ENCODE measurements at regions not wholly inside any gene's neighbourhood (a gene's known extent, or its start where the extent isn't known, plus 50 kb on each side); places are given as distances from the start of the nearest gene placed in this dataset.
"Not testable (repeated sequence)": the region's sequence is repeated elsewhere in the genome, so short reads cannot be mapped to it uniquely, and the experiment has no call there.

- DNase-seq (ENCODE audit: low spot score) = no peak
Observed at GRCh38 chr3:170705131-170705530, 119.3 kb upstream of the SLC7A14 start.

- no peak for DNase-seq (ENCODE audit: low spot score)
Observed at GRCh38 chr3:170703121-170703588, 117.3 kb upstream of the SLC7A14 start.

- DNase-seq (ENCODE audit: low spot score) = no peak
Observed at GRCh38 chr3:170701696-170702678, 116.1 kb upstream of the SLC7A14 start.

GRCh38 chr3:170700054-170700404 is 114.2 kb upstream of the SLC7A14 start:
- no peak for DNase-seq (ENCODE audit: low spot score)

- no peak for DNase-seq (ENCODE audit: low spot score)
Observed at GRCh38 chr3:170699158-170700053, 113.5 kb upstream of the SLC7A14 start.

- no peak for DNase-seq (ENCODE audit: low spot score)
Observed at GRCh38 chr3:170697908-170698307, 112.0 kb upstream of the SLC7A14 start.

- DNase-seq (ENCODE audit: low spot score) = no peak
Observed at GRCh38 chr3:170697131-170697530, 111.3 kb upstream of the SLC7A14 start.

GRCh38 chr3:170695486-170696064 is 109.7 kb upstream of the SLC7A14 start:
- DNase-seq (ENCODE audit: low spot score) = no peak

GRCh38 chr3:170692720-170693119 is 106.8 kb upstream of the SLC7A14 start:
- DNase-seq (ENCODE audit: low spot score) = no peak

- DNase-seq (ENCODE audit: low spot score) = no peak
Observed at GRCh38 chr3:170690661-170690981, 104.7 kb upstream of the SLC7A14 start.

- DNase-seq (ENCODE audit: low spot score) = peak; percentile 53
Observed at GRCh38 chr3:170689893-170690660, 104.2 kb upstream of the SLC7A14 start.

GRCh38 chr3:170689296-170689829 is 103.5 kb upstream of the SLC7A14 start:
- peak; percentile 27 for DNase-seq (ENCODE audit: low spot score)

GRCh38 chr3:170688222-170688621 is 102.3 kb upstream of the SLC7A14 start:
- not testable (repeated sequence) for DNase-seq (ENCODE audit: low spot score)

GRCh38 chr3:170680593-170680992 is 94.7 kb upstream of the SLC7A14 start:
- no peak for DNase-seq (ENCODE audit: low spot score)

GRCh38 chr3:170679190-170679589 is 93.3 kb upstream of the SLC7A14 start:
- no peak for DNase-seq (ENCODE audit: low spot score)

- no peak for DNase-seq (ENCODE audit: low spot score)
Observed at GRCh38 chr3:170670504-170670903, 84.6 kb upstream of the SLC7A14 start.

- DNase-seq (ENCODE audit: low spot score) = not testable (repeated sequence)
Observed at GRCh38 chr3:170662986-170663385, 77.1 kb upstream of the SLC7A14 start.

- no peak for DNase-seq (ENCODE audit: low spot score)
Observed at GRCh38 chr3:170660139-170660538, 74.3 kb upstream of the SLC7A14 start.

- DNase-seq (ENCODE audit: low spot score) = no peak
Observed at GRCh38 chr3:170657312-170657711, 71.4 kb upstream of the SLC7A14 start.

- DNase-seq (ENCODE audit: low spot score) = no peak
Observed at GRCh38 chr3:170656284-170656683, 70.4 kb upstream of the SLC7A14 start.

- DNase-seq (ENCODE audit: low spot score) = no peak
Observed at GRCh38 chr3:170653801-170654200, 67.9 kb upstream of the SLC7A14 start.
